NCI-H1092 treated with DMSO at 0.1 percent for 48 hours (cell line): ENCODE measurements at regions not wholly inside any gene's neighbourhood (a gene's known extent, or its start where the extent isn't known, plus 50 kb on each side); places are given as distances from the start of the nearest gene placed in this dataset.

Experiments
- DNase-seq: peaks from one replicate; lab custom pipeline; 2025; lab: John Stamatoyannopoulos, UW

- DNase-seq, result no peak
Measured at GRCh38 chr20:63116412-63117106, 99.4 kb downstream of the YTHDF1 start.

GRCh38 chr20:63115651-63116411 lies 100.1 kb downstream of the YTHDF1 start:
- DNase-seq, result no peak

- DNase-seq, result no peak
Measured at GRCh38 chr20:63114693-63115311, 101.1 kb downstream of the YTHDF1 start.

- no peak for DNase-seq
Measured at GRCh38 chr20:63114006-63114692, 101.8 kb downstream of the YTHDF1 start.

- DNase-seq, result no peak
Measured at GRCh38 chr20:63112491-63113219, 103.3 kb downstream of the YTHDF1 start.

GRCh38 chr20:63108247-63108646 lies 101.5 kb upstream of the BHLHE23 start:
- DNase-seq, result no peak

GRCh38 chr20:63107449-63108200 lies 100.9 kb upstream of the BHLHE23 start:
- DNase-seq, result no peak

GRCh38 chr20:63106765-63107448 lies 100.1 kb upstream of the BHLHE23 start:
- DNase-seq, result no peak

- peak; percentile 14 for DNase-seq
Measured at GRCh38 chr20:63106108-63106764, 99.5 kb upstream of the BHLHE23 start.

- DNase-seq, result no peak
Measured at GRCh38 chr20:63105211-63106107, 98.7 kb upstream of the BHLHE23 start.

- no peak for DNase-seq
Measured at GRCh38 chr20:63104312-63105181, 97.8 kb upstream of the BHLHE23 start.

- DNase-seq, result no peak
Measured at GRCh38 chr20:63103402-63104311, 96.9 kb upstream of the BHLHE23 start.

- DNase-seq, result no peak
Measured at GRCh38 chr20:63102721-63103375, 96.1 kb upstream of the BHLHE23 start.

GRCh38 chr20:63101781-63102720 lies 95.3 kb upstream of the BHLHE23 start:
- peak; percentile 7 for DNase-seq
